ENCODE measurements at regions not wholly inside any gene's neighbourhood (a gene's known extent, or its start where the extent isn't known, plus 50 kb on each side); places are given as distances from the start of the nearest gene placed in this dataset.

DNA sequence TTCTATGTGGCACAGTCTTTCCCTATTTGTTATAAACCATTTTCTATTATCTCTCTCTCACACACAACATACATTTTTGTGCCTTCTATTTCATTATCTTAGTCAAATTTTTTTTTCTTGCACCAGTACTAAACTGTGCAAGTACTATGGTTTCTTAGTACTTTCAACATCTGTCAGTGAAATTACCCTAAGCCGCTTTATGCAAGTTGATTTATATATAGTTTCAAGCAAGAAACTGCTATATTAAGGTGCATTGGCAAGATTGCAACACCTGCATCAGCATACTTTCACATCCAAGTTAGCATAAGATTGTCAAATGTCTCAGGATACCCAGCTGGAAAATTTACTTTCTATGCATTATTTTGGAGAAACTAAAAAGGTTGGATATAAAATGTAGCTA is 180.2 kb upstream of the FSTL5 start:
- intact Hi-C loops (cut with micrococcal nuclease) = no loop called here
- no peak for ATAC-seq
- no peak for DNase-seq

DNA sequence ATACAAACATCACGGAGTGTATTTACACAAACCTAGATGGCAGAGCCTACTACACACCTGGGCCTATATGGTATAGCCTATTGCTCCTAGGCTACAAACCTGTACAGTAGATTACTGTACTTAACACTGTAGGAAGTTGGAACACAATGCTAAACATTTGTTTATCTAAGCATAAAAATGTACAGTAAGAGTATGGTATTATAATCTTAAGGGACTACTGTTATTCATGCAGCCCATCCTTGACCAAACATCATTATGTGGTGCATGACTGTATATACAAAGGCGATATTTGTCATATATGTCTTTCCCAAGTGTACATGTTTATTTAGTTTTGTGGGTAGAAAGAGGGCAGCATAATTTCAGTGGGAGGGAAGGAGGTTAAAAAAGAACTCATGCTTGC is 177.7 kb upstream of the FSTL5 start:
- intact Hi-C loops (cut with micrococcal nuclease) = loop anchor here (1.0 kb wide), 1 partner anchor 10 kb away; no protein-coding TSS in a partner anchor
- DNase-seq = no peak
- ATAC-seq = no peak

DNA sequence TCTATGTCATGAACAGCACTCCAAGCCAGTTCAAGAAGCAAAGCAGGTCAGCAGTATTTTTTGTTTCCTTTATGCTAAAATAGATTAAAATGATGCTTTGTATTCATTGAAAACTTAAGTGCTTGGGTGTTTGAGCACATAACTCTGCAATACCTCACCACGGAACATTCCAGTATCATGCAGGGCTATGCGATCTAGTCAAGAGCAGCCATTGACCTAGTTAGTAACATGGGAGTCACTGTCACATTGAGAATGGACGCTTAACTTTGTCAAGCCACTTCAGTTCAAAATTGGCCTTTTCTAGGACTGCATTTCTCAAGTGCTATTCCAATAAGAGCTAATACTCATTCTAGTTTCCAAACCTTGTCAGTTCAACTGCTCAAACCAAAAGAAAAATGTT is 160.1 kb upstream of the FSTL5 start:
- intact Hi-C loops (cut with micrococcal nuclease) = no loop called here
- DNase-seq = no peak
- no peak for ATAC-seq

DNA sequence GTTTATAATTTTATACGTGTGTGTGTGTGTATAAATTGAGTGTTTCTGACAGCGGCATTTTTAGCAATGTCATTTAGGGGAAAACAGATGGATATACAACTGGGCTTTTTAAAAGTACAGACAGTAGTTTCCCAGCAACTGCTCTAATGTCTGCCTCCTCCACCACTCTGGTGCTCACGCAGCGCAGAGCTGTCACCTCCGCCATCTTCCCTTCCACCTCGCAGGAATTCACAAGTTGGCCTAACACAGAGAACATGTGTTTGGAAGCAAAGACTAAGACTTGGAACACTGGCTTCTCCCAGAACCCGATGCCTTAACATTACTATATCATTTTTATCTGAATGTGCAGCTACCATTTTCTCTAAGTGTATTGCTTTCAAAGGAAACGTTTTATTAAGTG is 158.3 kb upstream of the FSTL5 start:
- DNase-seq (no peak), ATAC-seq (no peak)
- intact Hi-C loops (cut with micrococcal nuclease) = no loop called here

DNA sequence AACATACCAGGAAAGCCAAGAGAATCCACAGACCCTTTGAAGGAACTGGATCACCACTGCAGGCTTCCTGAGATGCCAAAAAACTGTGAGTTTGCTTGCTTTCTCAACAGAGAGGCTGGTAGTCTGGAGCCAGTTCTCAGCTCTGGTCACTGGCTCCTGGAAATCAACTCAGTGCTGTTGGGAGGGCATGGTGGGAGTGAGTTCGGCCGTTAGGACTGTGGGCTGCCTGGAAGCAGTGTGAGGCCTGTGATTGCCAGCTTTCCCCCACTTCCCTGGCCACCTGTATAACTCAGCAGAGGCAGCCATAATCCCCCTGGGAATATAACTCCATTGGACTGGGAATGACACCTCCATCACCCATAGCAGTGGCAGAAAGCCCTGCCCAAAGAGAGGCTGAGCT is 122.0 kb upstream of the FSTL5 start:
- no peak for DNase-seq
- intact Hi-C loops (cut with micrococcal nuclease) = no loop called here
- no peak for ATAC-seq

DNA sequence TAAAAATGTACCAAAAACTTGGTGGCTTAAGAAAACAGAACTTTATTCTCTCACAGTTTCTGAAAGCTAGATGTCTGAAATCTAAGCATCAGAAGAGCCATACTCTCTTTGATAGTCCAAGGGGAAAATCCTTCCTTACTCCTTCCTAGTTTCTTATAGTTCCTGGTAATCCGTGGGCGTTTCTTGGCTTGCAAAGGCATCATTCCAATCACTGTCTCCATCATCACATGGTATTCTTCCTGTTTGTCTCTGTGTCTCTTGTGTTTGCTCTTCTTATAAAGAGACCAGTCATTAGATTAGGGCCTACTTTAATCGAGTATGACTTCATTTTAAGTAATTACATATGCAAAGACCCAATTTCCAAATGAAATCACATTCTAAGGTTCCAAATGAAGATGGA is 118.9 kb upstream of the FSTL5 start:
- DNase-seq = no peak
- no peak for ATAC-seq
- intact Hi-C loops (cut with micrococcal nuclease) = no loop called here

DNA sequence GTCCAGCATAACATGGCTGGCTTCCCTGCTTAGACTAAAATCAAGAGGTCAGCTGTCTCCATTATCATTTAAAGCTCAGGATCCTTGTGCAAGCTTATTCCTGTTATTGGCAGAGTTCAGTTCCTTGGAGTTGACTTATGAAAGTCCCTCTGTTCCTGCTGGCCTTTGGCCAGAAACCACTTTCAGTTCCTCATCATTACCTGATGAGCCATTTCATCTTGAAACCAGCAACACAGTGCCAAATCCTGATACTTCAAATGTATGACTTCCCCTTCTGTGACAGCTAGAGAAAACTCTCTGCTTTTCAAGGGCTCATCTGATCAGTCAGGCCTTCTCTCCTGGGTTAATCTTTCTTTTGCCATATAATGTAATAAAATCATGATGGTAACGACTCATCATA is 110.6 kb upstream of the FSTL5 start:
- no peak for ATAC-seq
- DNase-seq = no peak
- intact Hi-C loops (cut with micrococcal nuclease) = no loop called here

DNA sequence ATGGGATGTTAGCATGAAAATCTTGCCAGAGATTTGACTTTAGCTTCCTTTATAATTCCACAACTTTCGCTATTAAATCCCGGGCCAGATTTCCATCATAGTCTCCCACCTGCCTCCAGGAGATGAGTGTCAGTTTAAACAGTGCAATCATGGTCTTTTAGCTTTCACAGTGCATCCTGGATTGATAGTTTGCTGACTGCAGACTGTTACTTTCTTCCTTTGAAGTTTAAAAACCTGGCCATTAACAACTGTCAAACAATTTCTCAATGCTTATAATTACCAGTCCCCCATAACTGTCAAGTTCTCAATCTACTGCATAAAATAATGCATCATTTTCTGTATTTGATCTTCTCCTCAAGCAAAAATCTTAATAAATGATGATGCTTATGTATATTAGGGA is 108.4 kb upstream of the FSTL5 start:
- ATAC-seq (no peak), DNase-seq (no peak)
- intact Hi-C loops (cut with micrococcal nuclease) = no loop called here

DNA sequence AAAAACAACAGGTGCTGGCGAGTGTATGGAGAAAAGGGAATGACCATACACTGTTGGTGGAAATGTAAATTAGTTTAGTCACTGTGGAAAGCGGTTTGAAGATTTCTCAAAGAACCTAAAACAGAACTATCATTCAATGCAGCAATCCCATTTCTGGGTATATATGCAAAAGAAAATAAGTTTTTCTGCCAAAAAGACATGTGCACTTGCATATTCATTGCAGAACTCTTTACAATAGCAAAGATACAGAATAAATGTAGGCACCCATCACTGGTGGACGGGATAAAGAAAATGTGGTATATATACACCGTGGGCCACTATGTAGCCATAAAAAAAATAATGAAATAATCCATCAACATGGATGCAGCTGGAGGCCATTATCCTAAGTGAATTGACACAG is 105.1 kb upstream of the FSTL5 start:
- DNase-seq (no peak), ATAC-seq (no peak)
- intact Hi-C loops (cut with micrococcal nuclease) = no loop called here

DNA sequence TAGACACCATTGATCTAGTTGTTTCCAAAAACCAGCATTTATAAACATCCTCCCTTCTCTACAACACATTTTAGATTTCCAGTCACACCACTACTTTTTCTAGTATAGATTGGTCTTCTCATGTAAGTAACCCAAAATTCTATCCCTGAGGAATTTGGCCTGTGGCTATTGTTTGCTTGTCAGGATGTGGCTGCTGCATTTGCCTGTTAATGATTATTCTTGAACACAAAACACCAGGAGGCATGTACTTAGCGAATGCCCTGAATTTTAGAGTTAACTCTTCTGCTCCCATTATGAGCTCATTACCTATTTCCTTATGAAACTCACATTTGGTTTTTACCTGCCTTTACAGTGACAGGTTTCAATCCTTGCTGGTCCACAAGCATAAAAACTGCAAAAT is 102.0 kb upstream of the FSTL5 start:
- ATAC-seq = no peak
- DNase-seq = no peak
- intact Hi-C loops (cut with micrococcal nuclease) = no loop called here

DNA sequence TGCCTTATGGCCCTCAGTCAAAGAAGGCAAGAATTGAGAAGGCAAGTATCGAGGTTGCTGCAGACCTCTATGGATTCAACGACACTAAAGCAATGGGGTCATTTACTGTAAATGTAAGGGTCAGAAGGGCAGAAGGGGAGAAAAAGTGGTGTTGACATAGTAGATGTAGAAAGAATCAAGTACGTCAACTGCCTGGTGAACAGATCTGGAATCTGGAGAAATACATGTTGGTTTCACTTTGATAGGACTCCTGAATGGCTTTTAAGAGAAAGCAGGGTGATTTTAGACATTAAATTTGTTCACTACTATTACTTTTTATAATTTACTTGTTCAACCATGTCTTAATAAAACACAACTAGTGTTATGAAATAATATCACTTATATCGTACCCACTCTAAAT is 81.3 kb upstream of the FSTL5 start:
- ATAC-seq (no peak), DNase-seq (no peak)
- intact Hi-C loops (cut with micrococcal nuclease) = no loop called here

DNA sequence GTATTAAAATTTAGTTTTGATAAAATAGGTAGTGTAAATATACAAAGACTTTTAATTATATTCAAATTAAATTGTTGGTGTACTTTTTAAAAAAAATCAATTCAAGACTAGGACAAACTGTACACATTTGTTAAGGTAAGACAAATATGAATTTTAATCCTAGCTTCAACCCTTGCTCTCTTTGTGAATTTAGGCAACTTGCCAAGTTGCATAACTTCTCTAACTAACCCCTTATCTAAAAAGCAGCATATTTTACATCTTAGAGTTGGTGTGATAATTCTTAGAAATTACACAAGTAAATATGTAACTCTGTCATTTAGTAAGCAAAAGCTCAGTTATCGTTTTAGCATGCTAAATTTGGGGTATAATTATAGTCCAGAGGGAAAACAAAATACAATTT is 78.1 kb upstream of the FSTL5 start:
- intact Hi-C loops (cut with micrococcal nuclease) = no loop called here
- ATAC-seq (no peak), DNase-seq (no peak)

DNA sequence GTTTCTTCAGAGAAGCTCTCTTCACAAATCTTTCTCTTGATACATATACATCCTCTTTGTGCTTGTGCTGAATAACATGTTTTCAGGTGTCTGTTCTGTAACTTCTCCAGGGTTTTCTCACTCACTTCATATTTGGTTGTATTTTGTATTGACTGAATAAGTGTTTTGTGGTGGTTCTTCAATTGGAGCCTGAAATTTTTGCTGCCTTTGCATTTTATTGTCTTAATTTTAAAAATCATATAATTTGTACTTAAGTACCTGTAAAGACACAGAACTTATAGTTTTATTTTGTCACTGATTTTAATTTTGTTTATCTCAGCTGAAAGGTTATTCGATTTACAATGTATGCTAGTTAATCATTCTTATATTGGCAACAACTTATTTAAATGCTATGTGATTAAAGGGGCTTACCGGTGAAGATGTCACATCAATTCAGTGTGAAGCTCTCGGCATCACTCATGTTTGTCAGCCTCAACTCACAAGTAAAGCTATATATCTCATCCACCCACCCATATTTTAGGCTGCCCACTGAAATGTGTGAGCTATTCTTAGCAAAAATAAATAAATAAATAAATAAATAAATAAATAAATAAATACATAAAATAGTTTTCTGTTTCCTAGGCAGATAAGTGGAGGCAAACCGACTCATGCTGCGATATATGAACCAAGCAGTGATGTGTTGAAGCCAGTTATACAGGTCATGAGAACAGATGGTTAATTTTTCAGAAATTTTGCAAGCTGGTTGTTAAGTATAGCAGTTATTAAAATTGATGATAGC is 76.4 kb upstream of the FSTL5 start:
- no peak for ATAC-seq
- intact Hi-C loops (cut with micrococcal nuclease) = no loop called here
- DNase-seq = no peak

DNA sequence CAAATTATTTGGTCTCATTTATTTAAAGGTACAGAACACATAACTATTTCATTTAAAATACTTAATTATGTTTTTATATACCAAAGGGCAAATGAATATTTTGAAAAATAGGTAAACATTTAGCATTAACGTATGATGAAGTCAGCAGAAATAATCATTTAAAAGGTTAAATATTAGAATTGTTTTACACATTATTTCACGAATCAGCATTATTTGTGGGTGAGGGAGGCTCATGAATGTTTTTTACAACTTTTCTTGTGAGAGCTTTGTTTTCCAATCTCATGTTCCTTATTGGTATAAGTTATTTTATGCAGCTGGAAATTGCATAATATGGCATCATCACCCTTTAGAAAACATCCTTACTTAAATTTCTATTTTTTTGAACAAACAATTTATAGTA is 73.9 kb upstream of the FSTL5 start:
- intact Hi-C loops (cut with micrococcal nuclease) = no loop called here
- no peak for ATAC-seq
- DNase-seq = no peak

DNA sequence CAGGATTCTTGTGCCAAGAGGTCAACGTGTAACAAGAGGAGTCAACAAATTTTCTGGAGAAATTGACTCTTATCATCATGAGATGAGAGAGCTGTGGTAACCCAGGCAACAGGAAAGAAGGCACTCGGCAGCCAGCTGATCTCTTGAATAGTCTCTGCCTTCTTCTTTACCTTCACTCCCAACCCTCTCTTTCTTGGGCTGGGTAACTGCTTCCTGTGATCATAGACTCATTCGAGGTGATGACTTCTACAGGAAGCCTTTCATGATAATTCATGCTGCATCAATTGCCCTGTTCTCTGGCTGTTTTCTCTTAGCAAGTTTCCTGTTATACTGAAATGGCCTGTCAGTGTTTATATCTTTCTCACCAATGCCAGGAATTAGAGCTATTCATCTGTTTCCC is 70.8 kb upstream of the FSTL5 start:
- intact Hi-C loops (cut with micrococcal nuclease) = no loop called here
- ATAC-seq (no peak), DNase-seq (no peak)

DNA sequence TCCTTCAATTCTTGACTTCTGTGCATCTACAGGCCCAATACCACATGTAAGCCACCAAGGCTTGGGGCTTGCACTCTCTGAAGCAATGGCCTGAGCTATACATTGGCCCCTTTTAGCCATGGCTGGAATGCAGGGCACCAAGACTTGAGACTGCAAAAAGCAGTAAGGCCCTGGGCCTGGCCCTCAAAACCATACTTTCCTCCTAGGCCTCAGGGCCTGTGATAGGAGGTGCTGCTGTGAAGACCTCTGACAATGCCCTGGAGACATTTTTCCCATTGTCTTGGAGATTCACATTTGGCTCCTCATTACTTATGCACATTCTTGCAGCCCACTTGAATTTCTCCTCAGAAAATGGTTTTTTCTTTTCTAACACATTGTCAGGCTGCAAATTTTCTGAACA is 68.5 kb upstream of the FSTL5 start:
- ATAC-seq (no peak), DNase-seq (no peak)
- intact Hi-C loops (cut with micrococcal nuclease) = no loop called here

DNA sequence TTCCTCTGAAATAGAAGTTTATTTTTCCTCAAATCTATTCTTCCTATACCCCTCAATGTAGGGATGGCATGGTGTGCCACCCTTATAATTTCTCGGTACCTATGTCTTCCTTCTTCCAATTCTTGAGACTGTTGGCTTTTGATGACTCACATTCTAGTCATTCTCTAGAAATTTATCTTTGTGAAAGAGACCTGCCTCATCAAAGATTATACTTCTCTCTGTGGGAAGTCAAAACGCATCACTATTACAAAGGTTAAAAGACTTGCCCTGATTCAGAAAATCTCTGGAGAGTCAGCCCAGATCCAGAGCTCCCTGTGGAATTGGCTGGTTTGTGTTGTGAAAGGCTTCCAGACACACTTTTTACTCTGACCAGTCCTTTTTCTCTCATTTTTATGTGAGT is 65.9 kb upstream of the FSTL5 start:
- ATAC-seq = no peak
- intact Hi-C loops (cut with micrococcal nuclease) = no loop called here
- DNase-seq = no peak

DNA sequence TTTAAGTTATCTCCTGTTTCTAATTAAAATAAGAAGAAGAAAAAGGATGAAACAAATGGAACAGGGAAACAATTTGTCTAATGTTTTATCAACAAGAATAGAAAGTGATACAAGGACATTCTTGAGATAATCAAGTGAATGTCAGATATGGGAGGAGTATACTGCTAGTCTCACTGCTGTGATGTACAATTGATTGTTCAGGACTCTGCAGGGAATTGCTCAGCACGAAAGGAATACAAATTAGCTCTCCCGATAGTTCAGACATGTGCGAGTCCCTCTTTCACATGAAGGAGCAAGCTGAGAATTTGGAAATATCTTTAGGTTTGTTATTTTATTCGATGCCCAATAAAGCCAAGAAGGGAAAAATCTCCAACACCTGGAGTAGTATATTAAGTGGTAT is 57.3 kb upstream of the FSTL5 start:
- DNase-seq (no peak), ATAC-seq (no peak)
- intact Hi-C loops (cut with micrococcal nuclease) = no loop called here

All from left ventricle myocardium superior (tissue), 1 donor.